Tibial nerve (tissue), 3 donors: ENCODE measurements at regions not wholly inside any gene's neighbourhood (a gene's known extent, or its start where the extent isn't known, plus 50 kb on each side); places are given as distances from the start of the nearest gene placed in this dataset.

Experiments used
- EP300 ChIP-seq, 2 donors: sonication (generic); formaldehyde crosslinking; IDR thresholded peaks; one replicate each; pipeline ENCODE4 v1.6.1; 2017; ENCODE audit warnings: antibody characterized with exemption in 2 of 2, mild to moderate bottlenecking in 1 of 2
- POLR2A ChIP-seq, 2 donors: fragments of 450-650 bp; IDR thresholded peaks; one replicate each; pipeline ENCODE4 v1.6.1; 2017; ENCODE audit warnings: antibody characterized with exemption in 2 of 2, mild to moderate bottlenecking in 2 of 2, moderate library complexity in 2 of 2

DNA sequence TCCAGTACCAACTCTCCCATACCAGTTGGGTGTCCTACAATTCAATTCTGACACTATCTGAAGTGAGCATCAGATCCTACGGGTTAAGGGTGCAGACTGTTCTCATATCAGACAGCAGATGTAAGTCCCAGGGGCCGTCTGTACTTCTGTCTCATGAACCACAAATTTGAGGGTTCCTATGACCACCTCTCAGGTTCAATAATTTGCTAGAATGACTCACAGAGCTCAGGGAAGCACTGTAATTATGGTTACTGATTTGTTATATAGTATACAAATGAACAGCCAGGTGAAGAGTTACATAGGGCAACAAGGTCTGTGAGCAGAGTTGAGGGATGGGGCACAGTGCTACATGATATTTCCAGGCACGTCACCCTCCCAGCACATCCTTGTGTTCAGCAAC lies 499.1 kb downstream of the DMAC1 start:
- TF ChIP-seq POLR2A (IDR thresholded peaks at IDR 0.05) (no peak), EP300 (IDR thresholded peaks at IDR 0.05) (no peak)
